IPS DF 6.9 (cell line): ENCODE measurements at regions not wholly inside any gene's neighbourhood (a gene's known extent, or its start where the extent isn't known, plus 50 kb on each side); places are given as distances from the start of the nearest gene placed in this dataset.
"Not testable (repeated sequence)": the region's sequence is repeated elsewhere in the genome, so short reads cannot be mapped to it uniquely, and the experiment has no call there.

Source experiments
- DNase-seq: peaks from one replicate; pipeline ENCODE4 v3.0.0-alpha.2; 2013; ENCODE audit warnings: low read depth, low spot score
- H3K27ac ChIP-seq: one replicate; pipeline ENCODE4 v1.5.1; 2013; ENCODE audit warnings: low read length, control low read depth
- H3K27me3 ChIP-seq: 2 replicates; pipeline ENCODE4 v1.6.1; 2013; ENCODE audit warnings: mild to moderate bottlenecking, low read length; ENCODE audit not compliant: control insufficient read depth, insufficient read depth
- H3K36me3 ChIP-seq: 2 replicates; pipeline ENCODE4 v1.6.1; 2013; ENCODE audit warnings: low read length; ENCODE audit not compliant: control insufficient read depth, insufficient read depth
- H3K4me1 ChIP-seq: 2 replicates; pipeline ENCODE4 v1.6.1; 2013; ENCODE audit warnings: low read length; ENCODE audit not compliant: control insufficient read depth, insufficient read depth
- H3K4me3 ChIP-seq: 2 replicates; pipeline ENCODE4 v1.5.1; 2013; ENCODE audit warnings: mild to moderate bottlenecking, low read length
- H3K9me3 ChIP-seq: 2 replicates; pipeline ENCODE4 v1.6.1; 2013; ENCODE audit warnings: low read length, inconsistent platforms; ENCODE audit not compliant: control insufficient read depth, insufficient read depth
- WGBS: extraction: QIAGEN DNeasy Blood & Tissue Kit; methylation state at CpG from one replicate; pipeline ENCODE4 v1.1.7; 2013; ENCODE audit warnings: mixed read lengths, missing lambda C conversion rate; ENCODE audit not compliant: insufficient read length, insufficient coverage; 5-methylcytosine and 5-hydroxymethylcytosine counted together

GRCh38 chr2:111418091-111418875, 297.6 kb downstream of the BCL2L11 start:
- not testable (repeated sequence) for H3K27ac ChIP-seq, H3K4me3 ChIP-seq, H3K9me3 ChIP-seq, DNase-seq, H3K36me3 ChIP-seq, H3K4me1 ChIP-seq, H3K27me3 ChIP-seq
- no CpG with 5 or more reads among the region's 6 CpGs for WGBS

- H3K36me3 ChIP-seq, H3K4me1 ChIP-seq, DNase-seq, H3K4me3 ChIP-seq, H3K9me3 ChIP-seq, H3K27me3 ChIP-seq, H3K27ac ChIP-seq: not testable (repeated sequence)
- no CpG with 5 or more reads among the region's 6 CpGs for WGBS
Measured at GRCh38 chr2:111420074-111420473, 299.4 kb downstream of the BCL2L11 start.

- not testable (repeated sequence) for H3K27ac ChIP-seq, H3K27me3 ChIP-seq, H3K9me3 ChIP-seq, H3K4me1 ChIP-seq, H3K36me3 ChIP-seq, DNase-seq, H3K4me3 ChIP-seq
- no CpG with 5 or more reads among the region's 3 CpGs for WGBS
Measured at GRCh38 chr2:111420835-111421234, 300.1 kb downstream of the BCL2L11 start.

- not testable (repeated sequence) for H3K9me3 ChIP-seq, H3K27ac ChIP-seq, H3K4me1 ChIP-seq, DNase-seq, H3K36me3 ChIP-seq, H3K4me3 ChIP-seq, H3K27me3 ChIP-seq
- no CpG with 5 or more reads among the region's 6 CpGs for WGBS
Measured at GRCh38 chr2:111421949-111422348, 301.2 kb downstream of the BCL2L11 start.

- H3K4me1 ChIP-seq, H3K9me3 ChIP-seq, H3K27ac ChIP-seq, DNase-seq, H3K36me3 ChIP-seq, H3K27me3 ChIP-seq, H3K4me3 ChIP-seq: not testable (repeated sequence)
- WGBS = no CpG with 5 or more reads among the region's 7 CpGs
Measured at GRCh38 chr2:111422562-111422961, 301.8 kb downstream of the BCL2L11 start.

- not testable (repeated sequence) for H3K27ac ChIP-seq, DNase-seq, H3K4me1 ChIP-seq, H3K27me3 ChIP-seq, H3K36me3 ChIP-seq, H3K4me3 ChIP-seq, H3K9me3 ChIP-seq
- no CpG with 5 or more reads among the region's 7 CpGs for WGBS
Measured at GRCh38 chr2:111423184-111423583, 302.5 kb downstream of the BCL2L11 start.

- WGBS = no CpG with 5 or more reads among the region's 6 CpGs
- H3K4me3 ChIP-seq, H3K36me3 ChIP-seq, H3K27me3 ChIP-seq, H3K9me3 ChIP-seq, H3K4me1 ChIP-seq, H3K27ac ChIP-seq, DNase-seq: not testable (repeated sequence)
Measured at GRCh38 chr2:111424176-111424575, 303.5 kb downstream of the BCL2L11 start.

- H3K27me3 ChIP-seq, H3K27ac ChIP-seq, H3K9me3 ChIP-seq, H3K36me3 ChIP-seq, DNase-seq, H3K4me3 ChIP-seq, H3K4me1 ChIP-seq: not testable (repeated sequence)
- no CpG with 5 or more reads among the region's 5 CpGs for WGBS
Measured at GRCh38 chr2:111424851-111425309, 304.2 kb downstream of the BCL2L11 start.

GRCh38 chr2:111425789-111426201, 305.1 kb downstream of the BCL2L11 start:
- DNase-seq, H3K27ac ChIP-seq, H3K27me3 ChIP-seq, H3K4me1 ChIP-seq, H3K4me3 ChIP-seq, H3K9me3 ChIP-seq, H3K36me3 ChIP-seq: not testable (repeated sequence)
- no CpG with 5 or more reads among the region's 4 CpGs for WGBS

- H3K27ac ChIP-seq, H3K27me3 ChIP-seq, H3K4me1 ChIP-seq, H3K9me3 ChIP-seq, DNase-seq, H3K4me3 ChIP-seq, H3K36me3 ChIP-seq: not testable (repeated sequence)
- no CpG with 5 or more reads among the region's 4 CpGs for WGBS
Measured at GRCh38 chr2:111427346-111427745, 306.6 kb downstream of the BCL2L11 start.

- not testable (repeated sequence) for H3K9me3 ChIP-seq, H3K27me3 ChIP-seq, H3K4me1 ChIP-seq
Measured at GRCh38 chr2:111428915-111429314, 308.2 kb downstream of the BCL2L11 start.

More at GRCh38 chr2:111428915-111429314, 308.2 kb downstream of the BCL2L11 start:
- no CpG with 5 or more reads among the region's 6 CpGs for whole genome bisulfite sequencing
- not testable (repeated sequence) for H3K4me3 ChIP-seq, H3K27ac ChIP-seq, DNase-seq, H3K36me3 ChIP-seq
